ENCODE measurements at regions not wholly inside any gene's neighbourhood (a gene's known extent, or its start where the extent isn't known, plus 50 kb on each side); places are given as distances from the start of the nearest gene placed in this dataset.
"Not testable (repeated sequence)": the region's sequence is repeated elsewhere in the genome, so short reads cannot be mapped to it uniquely, and the experiment has no call there.

GRCh38 chr3:5053021-5053831 is 68.9 kb upstream of the ARL8B start:
- Histone ChIP-seq H3K27me3 (no peaks in the 10 kb centered on the region), H3K36me3 (no peaks in the 10 kb centered on the region), H3K9me3 (no peaks in the 10 kb centered on the region), H3K27ac (no peak overlapping the region), H3K4me1 (no peaks in the 10 kb centered on the region), H3K9ac (ENCODE audit: low read depth in 2 of 2, low read length in 2 of 2) (no peak overlapping the region), H3K4me3 (no peak overlapping the region)
- TF ChIP-seq, protein P1, sequence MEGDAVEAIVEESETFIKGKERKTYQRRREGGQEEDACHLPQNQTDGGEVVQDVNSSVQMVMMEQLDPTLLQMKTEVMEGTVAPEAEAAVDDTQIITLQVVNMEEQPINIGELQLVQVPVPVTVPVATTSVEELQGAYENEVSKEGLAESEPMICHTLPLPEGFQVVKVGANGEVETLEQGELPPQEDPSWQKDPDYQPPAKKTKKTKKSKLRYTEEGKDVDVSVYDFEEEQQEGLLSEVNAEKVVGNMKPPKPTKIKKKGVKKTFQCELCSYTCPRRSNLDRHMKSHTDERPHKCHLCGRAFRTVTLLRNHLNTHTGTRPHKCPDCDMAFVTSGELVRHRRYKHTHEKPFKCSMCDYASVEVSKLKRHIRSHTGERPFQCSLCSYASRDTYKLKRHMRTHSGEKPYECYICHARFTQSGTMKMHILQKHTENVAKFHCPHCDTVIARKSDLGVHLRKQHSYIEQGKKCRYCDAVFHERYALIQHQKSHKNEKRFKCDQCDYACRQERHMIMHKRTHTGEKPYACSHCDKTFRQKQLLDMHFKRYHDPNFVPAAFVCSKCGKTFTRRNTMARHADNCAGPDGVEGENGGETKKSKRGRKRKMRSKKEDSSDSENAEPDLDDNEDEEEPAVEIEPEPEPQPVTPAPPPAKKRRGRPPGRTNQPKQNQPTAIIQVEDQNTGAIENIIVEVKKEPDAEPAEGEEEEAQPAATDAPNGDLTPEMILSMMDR (IDR thresholded peaks at IDR 0.05), result no peak
- intact Hi-C loops (cut with DNase I), result no loop called here
- no peak for DNase-seq

DNA sequence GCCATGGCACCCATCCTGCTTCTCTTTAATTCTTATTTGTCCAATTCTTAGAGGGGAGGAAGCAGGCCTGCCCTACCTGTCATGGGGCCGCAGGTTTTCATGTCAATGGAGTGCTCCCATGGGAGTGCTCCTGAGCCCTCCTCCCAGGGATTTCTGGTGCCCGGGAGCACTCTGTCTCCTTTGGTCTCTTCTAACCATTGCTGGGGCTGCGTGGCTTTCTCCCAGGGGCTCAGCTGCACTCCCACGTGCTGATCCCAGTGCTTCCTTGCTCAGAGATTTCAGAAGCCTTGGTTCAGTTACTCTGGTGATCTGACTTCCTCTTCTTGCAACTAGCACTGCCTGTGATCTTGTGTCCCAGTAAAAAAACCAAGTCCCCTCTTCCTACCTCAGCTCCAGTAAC is 68.0 kb upstream of the ARL8B start:
- no peak overlapping the region for H3K4me3 ChIP-seq
- H3K9ac ChIP-seq (ENCODE audit: low read depth in 2 of 2, low read length in 2 of 2), result no peak overlapping the region
- H3K27me3 ChIP-seq, result no peaks in the 10 kb centered on the region
- TF ChIP-seq, protein P1 (IDR thresholded peaks at IDR 0.05), result no peak
- no peak overlapping the region for H3K27ac ChIP-seq
- no peaks in the 10 kb centered on the region for H3K4me1 ChIP-seq
- no peaks in the 10 kb centered on the region for H3K36me3 ChIP-seq
- no peak for DNase-seq
- no peaks in the 10 kb centered on the region for H3K9me3 ChIP-seq
- intact Hi-C loops (cut with DNase I), result no loop called here

DNA sequence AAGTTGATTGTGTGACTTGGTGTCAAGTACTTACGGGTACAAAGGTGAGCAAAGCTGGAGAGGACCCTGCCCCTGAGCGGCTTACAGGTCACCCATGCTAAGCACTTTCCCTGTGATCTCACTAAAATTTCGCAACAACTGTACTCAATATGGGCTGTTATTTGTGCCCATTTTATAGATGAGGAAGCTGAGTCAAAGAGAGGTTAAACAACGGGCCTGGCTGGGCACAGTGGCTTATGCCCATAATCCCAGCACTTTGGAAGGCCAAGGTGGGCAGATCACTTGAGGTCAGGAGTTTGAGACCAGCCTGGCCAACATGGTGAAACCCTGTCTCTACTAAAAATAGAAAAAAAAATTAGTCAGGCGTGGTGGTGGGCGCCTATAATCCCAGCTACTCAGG is 67.5 kb upstream of the ARL8B start:
- H3K27me3 ChIP-seq; H3K27ac ChIP-seq; H3K36me3 ChIP-seq; H3K9ac ChIP-seq (ENCODE audit: low read depth in 2 of 2, low read length in 2 of 2); H3K9me3 ChIP-seq; H3K4me3 ChIP-seq; intact Hi-C loops (cut with DNase I); H3K4me1 ChIP-seq; DNase-seq: not testable (repeated sequence)

DNA sequence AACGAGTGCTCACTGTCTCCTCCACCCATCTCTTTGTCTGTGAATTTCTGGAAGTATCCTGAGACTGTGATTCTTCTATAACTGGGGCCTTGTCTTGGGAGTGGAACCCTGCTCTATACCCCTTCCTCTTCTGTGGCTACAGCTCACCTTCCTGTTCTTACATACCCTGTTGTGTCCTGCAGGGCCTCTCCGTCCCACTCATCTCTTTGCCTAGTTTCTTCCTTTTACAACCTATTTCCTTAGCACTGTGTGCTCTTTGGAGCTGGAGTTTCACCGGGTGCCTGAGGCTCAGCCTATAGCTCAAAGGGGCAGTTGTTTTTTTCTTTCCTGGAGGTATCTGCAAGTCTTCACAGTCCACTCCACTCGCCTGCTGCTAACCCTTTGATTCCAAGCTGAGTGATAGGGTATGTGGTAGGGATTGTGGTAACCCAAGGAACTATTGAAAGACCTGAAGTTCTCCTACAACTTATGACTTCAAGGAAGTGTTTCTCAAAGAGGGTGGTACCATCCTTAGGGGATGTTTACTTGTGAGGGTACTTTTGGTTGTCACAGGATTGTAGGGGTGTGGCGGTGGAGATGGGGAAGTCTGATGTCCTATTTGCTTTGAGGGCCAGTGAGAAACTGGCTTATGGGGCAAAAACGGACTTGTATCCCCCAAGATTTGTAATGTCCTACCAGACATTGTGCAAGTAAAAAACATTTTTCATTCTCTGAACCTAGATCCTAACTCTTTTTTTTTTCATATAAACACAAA is 66.6 kb upstream of the ARL8B start:
- intact Hi-C loops (cut with DNase I), result loop anchor here (5.0 kb wide), 1 partner anchor 398 kb away; no protein-coding TSS in a partner anchor
- H3K36me3 ChIP-seq, result no peaks in the 10 kb centered on the region

DNA sequence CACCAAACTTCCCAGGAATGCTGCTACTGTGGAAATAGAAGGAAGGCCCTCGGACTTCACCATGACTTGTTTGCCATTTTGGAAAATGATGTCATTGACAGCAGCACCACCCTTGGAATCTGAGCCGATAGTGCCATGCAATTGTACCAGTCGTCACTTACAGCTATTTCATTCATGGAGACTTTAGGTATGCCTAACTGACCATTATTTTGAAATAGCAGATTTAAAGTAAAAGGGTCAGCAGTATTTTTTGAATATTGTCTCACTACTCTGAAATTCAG is 66.0 kb upstream of the ARL8B start:
- H3K27me3 ChIP-seq, result no peaks in the 10 kb centered on the region
- no peaks in the 10 kb centered on the region for H3K9me3 ChIP-seq
- intact Hi-C loops (cut with DNase I), result loop anchor here (5.0 kb wide), 1 partner anchor 399 kb away; no protein-coding TSS in a partner anchor
- no peak overlapping the region for H3K4me3 ChIP-seq
- H3K27ac ChIP-seq, result no peak overlapping the region
- DNase-seq, result no peak
- no peaks in the 10 kb centered on the region for H3K4me1 ChIP-seq
- TF ChIP-seq, protein P1 (IDR thresholded peaks at IDR 0.05), result no peak
- H3K9ac ChIP-seq (ENCODE audit: low read depth in 2 of 2, low read length in 2 of 2), result no peak overlapping the region
- no peaks in the 10 kb centered on the region for H3K36me3 ChIP-seq

More for the DNA sequence above, 66.6 kb upstream of the ARL8B start:
- no peak overlapping the region for H3K9ac ChIP-seq (ENCODE audit: low read depth in 2 of 2, low read length in 2 of 2)
- no peaks in the 10 kb centered on the region for H3K4me1 ChIP-seq
- no peaks in the 10 kb centered on the region for H3K9me3 ChIP-seq
- no peak overlapping the region for H3K27ac ChIP-seq
- H3K27me3 ChIP-seq, result no peaks in the 10 kb centered on the region
- DNase-seq, result no peak
- TF ChIP-seq, protein P1 (IDR thresholded peaks at IDR 0.05), result no peak
- H3K4me3 ChIP-seq, result no peak overlapping the region

DNA sequence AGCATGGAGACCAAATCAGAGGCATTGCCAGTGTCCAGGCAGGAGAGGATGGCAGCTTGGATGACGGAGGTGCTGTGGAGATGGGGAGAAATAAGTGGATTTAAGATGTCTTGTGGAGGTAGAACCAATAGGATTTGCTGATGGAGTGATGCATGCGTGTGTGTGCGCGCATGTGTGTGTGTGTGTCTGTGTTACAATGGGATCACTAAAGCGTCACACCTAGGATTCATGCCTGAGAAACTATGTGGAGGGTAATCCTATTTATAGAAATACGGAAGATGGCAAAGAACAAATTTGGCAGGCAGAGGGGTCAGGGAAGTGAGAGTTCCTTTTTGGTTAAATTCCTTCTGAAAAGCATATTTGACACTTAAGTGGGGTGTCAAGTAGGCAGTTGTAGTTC is 64.8 kb upstream of the ARL8B start:
- Histone ChIP-seq H3K27ac (no peak overlapping the region), H3K4me1 (no peaks in the 10 kb centered on the region), H3K36me3 (no peaks in the 10 kb centered on the region), H3K4me3 (no peak overlapping the region), H3K27me3 (no peaks in the 10 kb centered on the region), H3K9ac (ENCODE audit: low read depth in 2 of 2, low read length in 2 of 2) (no peak overlapping the region), H3K9me3 (no peaks in the 10 kb centered on the region)
- TF ChIP-seq, protein P1 (IDR thresholded peaks at IDR 0.05), result no peak
- no peak for DNase-seq
- intact Hi-C loops (cut with DNase I), result loop anchor here (5.0 kb wide), 1 partner anchor 400 kb away; no protein-coding TSS in a partner anchor
